SU-DHL-6 (cell line): ENCODE measurements at regions not wholly inside any gene's neighbourhood (a gene's known extent, or its start where the extent isn't known, plus 50 kb on each side); places are given as distances from the start of the nearest gene placed in this dataset.

Source experiments
- CTCF ChIP-seq: fragments of 200-600 bp; sonication (generic); IDR thresholded peaks from one replicate; pipeline ENCODE4 v1.5.1; 2017; ENCODE audit warnings: antibody characterized with exemption, mild to moderate bottlenecking, low read length, moderate library complexity; ENCODE audit not compliant: insufficient read depth, poor library complexity, severe bottlenecking
- EZH2phosphoT487 ChIP-seq: fragments of 200-600 bp; sonication (generic), shearing (Covaris generic); conservative IDR thresholded peaks from 2 replicates; pipeline ENCODE4 v1.6.1; 2018; ENCODE audit warnings: mild to moderate bottlenecking, antibody characterized with exemption, low read length, moderate library complexity, mixed read lengths

GRCh38 chr11:42727879-42728278, 583.9 kb upstream of the API5 start:
- TF ChIP-seq CTCF = no peak
- TF ChIP-seq EZH2phosphoT487 = no peak
